ENCODE measurements at regions not wholly inside any gene's neighbourhood (a gene's known extent, or its start where the extent isn't known, plus 50 kb on each side); places are given as distances from the start of the nearest gene placed in this dataset.

DNA sequence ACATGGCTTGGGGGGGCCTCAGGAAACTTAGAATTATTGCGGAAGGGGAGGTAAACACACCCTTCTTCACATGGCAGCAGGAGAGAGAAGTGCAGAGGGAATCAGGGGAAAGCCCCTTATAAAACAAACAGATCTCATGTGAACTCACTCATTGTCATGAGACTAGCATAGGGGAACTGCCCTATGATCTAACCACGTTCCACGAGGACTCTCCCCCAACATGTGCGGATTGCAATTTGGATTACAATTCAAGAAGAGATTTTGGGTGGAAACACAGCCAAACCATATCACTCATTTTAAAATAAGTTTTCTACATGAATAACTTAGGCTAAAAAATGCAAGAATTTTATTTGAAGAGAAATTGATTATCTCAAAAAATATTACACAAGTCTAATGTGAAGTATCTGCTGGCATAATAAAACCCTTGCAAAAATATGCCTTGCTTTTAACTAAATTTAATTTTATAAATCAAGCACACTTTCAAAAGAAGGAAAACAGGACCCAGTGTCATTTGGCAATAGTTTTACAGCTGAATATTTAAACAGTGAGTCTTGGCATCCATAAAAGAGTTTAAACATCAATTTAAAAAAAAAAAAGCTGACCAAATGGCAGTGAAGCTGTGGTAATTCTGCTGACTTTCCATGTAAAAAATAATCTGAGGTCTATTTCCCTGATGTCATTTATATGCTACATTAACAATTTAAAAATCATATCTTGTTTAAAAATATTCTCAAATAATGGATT lies 1057.2 kb downstream of the NAALADL2 start:
- Histone ChIP-seq H3K9ac (ENCODE audit: low read depth in 1 of 2, low read length in 2 of 2) (no peak overlapping the region), H3K4me3 (ENCODE audit: low read length in 2 of 2) (no peak overlapping the region), H3K9me3 (ENCODE audit: control insufficient read depth in 2 of 2, low read length in 2 of 2) (peaks cover 0 to 5% of the 10 kb centered on the region in 2 donors), H3K4me1 (ENCODE audit: control insufficient read depth in 2 of 2, insufficient read depth in 2 of 2, low read length in 2 of 2) (no peaks in the 10 kb centered on the region), H3K36me3 (ENCODE audit: control insufficient read depth in 2 of 2, insufficient read depth in 2 of 2, low read length in 2 of 2) (no peaks in the 10 kb centered on the region), H3K27ac (ENCODE audit: low read depth in 2 of 2, low read length in 2 of 2) (no peak overlapping the region), H3K27me3 (ENCODE audit: control insufficient read depth in 2 of 2, insufficient read depth in 2 of 2, low read length in 2 of 2) (no peaks in the 10 kb centered on the region)

DNA sequence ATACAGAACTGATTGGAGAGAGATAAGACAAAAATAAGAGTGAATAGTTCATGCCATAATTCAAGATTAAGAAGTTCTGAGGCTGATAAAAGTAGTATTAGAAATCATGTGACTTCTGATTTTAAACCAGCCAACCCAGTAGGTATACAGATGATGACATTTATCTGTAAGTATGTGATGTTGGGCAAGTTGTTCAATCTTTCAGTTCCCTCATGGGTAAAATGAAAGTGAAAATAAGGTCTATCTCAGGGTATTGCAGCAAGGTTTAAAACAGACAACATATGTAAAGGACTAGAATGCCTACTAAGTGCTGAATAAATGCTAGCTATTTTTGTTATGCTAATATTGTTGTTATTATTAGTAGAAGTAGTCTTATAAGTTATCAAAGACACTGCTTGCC lies 1055.7 kb downstream of the NAALADL2 start:
- Histone ChIP-seq H3K27me3 (ENCODE audit: control insufficient read depth in 2 of 2, insufficient read depth in 2 of 2, low read length in 2 of 2) (no peaks in the 10 kb centered on the region), H3K9me3 (ENCODE audit: control insufficient read depth in 2 of 2, low read length in 2 of 2) (peaks cover 0 to 2% of the 10 kb centered on the region in 2 donors), H3K4me3 (ENCODE audit: low read length in 2 of 2) (no peak overlapping the region), H3K4me1 (ENCODE audit: control insufficient read depth in 2 of 2, insufficient read depth in 2 of 2, low read length in 2 of 2) (no peaks in the 10 kb centered on the region), H3K36me3 (ENCODE audit: control insufficient read depth in 2 of 2, insufficient read depth in 2 of 2, low read length in 2 of 2) (no peaks in the 10 kb centered on the region), H3K27ac (ENCODE audit: low read depth in 2 of 2, low read length in 2 of 2) (no peak overlapping the region), H3K9ac (ENCODE audit: low read depth in 1 of 2, low read length in 2 of 2) (no peak overlapping the region)

DNA sequence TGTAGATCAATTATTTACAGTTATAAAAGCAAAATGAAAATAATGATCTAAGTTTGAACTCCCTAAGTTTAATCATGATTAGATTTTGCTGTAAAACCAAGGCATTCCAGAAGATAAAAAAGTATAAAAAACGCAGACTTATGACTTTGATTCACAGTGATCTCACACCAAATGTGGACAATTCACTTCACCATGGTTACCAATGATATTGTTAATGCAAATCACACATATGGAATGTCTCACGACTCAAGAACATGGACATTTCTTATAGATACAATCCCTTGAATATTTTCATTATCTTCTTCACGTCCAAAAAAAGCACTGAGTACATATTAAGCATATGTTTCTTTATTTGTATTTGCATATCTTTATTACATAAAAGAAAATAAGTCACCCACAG lies 1054.2 kb downstream of the NAALADL2 start:
- Histone ChIP-seq H3K27ac (ENCODE audit: low read depth in 2 of 2, low read length in 2 of 2) (no peak overlapping the region), H3K4me3 (ENCODE audit: low read length in 2 of 2) (no peak overlapping the region), H3K9ac (ENCODE audit: low read depth in 1 of 2, low read length in 2 of 2) (no peak overlapping the region), H3K36me3 (ENCODE audit: control insufficient read depth in 2 of 2, insufficient read depth in 2 of 2, low read length in 2 of 2) (no peaks in the 10 kb centered on the region), H3K27me3 (ENCODE audit: control insufficient read depth in 2 of 2, insufficient read depth in 2 of 2, low read length in 2 of 2) (no peaks in the 10 kb centered on the region), H3K4me1 (ENCODE audit: control insufficient read depth in 2 of 2, insufficient read depth in 2 of 2, low read length in 2 of 2) (no peaks in the 10 kb centered on the region), H3K9me3 (ENCODE audit: control insufficient read depth in 2 of 2, low read length in 2 of 2) (no peaks in the 10 kb centered on the region)

DNA sequence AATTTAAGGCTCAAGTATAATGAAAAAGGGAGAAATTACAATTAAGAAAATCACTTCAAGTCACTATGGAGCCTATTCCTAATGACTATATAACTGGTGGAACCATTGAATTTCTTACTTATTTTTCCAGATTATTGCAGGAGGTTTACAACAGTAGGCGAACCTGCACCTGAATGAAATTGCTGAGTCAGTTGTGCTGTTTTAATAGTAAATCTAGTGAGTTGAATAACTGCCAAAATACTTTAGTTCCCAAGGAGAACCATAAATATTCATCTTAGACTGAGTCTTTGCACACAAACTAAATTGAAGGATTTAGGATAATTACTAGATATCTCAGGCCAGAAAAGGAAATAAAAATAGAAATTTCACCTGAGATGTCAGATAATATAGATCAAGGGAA lies 1052.8 kb downstream of the NAALADL2 start:
- H3K9me3 ChIP-seq (ENCODE audit: control insufficient read depth in 2 of 2, low read length in 2 of 2): no peaks in the 10 kb centered on the region
- H3K9ac ChIP-seq (ENCODE audit: low read depth in 1 of 2, low read length in 2 of 2): no peak overlapping the region
- H3K4me3 ChIP-seq (ENCODE audit: low read length in 2 of 2): no peak overlapping the region
- no peaks in the 10 kb centered on the region for H3K4me1 ChIP-seq (ENCODE audit: control insufficient read depth in 2 of 2, insufficient read depth in 2 of 2, low read length in 2 of 2)
- no peaks in the 10 kb centered on the region for H3K36me3 ChIP-seq (ENCODE audit: control insufficient read depth in 2 of 2, insufficient read depth in 2 of 2, low read length in 2 of 2)
- no peaks in the 10 kb centered on the region for H3K27me3 ChIP-seq (ENCODE audit: control insufficient read depth in 2 of 2, insufficient read depth in 2 of 2, low read length in 2 of 2)
- no peak overlapping the region for H3K27ac ChIP-seq (ENCODE audit: low read depth in 2 of 2, low read length in 2 of 2)

DNA sequence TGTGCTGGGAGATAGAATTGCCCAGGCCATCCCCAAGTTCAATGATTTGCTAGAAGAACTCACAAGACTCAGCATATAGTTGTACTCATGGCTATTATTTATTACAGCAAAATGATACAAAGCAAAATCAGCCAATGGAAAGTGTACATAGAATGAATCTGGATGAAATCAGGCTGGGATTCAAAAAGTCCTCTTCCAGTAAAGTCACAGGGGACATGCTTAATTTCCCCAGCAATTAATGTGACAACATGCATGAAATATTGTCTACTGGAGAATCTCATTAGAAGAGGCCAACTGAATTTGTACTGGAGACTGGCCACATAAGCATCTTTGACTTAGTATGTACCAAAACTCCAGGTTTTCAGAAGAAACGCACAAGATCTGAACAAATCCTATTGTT lies 1043.1 kb downstream of the NAALADL2 start:
- Histone ChIP-seq H3K36me3 (ENCODE audit: control insufficient read depth in 2 of 2, insufficient read depth in 2 of 2, low read length in 2 of 2) (no peaks in the 10 kb centered on the region), H3K9ac (ENCODE audit: low read depth in 1 of 2, low read length in 2 of 2) (no peak overlapping the region), H3K4me1 (ENCODE audit: control insufficient read depth in 2 of 2, insufficient read depth in 2 of 2, low read length in 2 of 2) (no peaks in the 10 kb centered on the region), H3K27me3 (ENCODE audit: control insufficient read depth in 2 of 2, insufficient read depth in 2 of 2, low read length in 2 of 2) (no peaks in the 10 kb centered on the region), H3K4me3 (ENCODE audit: low read length in 2 of 2) (no peak overlapping the region), H3K9me3 (ENCODE audit: control insufficient read depth in 2 of 2, low read length in 2 of 2) (no peaks in the 10 kb centered on the region), H3K27ac (ENCODE audit: low read depth in 2 of 2, low read length in 2 of 2) (no peak overlapping the region)

DNA sequence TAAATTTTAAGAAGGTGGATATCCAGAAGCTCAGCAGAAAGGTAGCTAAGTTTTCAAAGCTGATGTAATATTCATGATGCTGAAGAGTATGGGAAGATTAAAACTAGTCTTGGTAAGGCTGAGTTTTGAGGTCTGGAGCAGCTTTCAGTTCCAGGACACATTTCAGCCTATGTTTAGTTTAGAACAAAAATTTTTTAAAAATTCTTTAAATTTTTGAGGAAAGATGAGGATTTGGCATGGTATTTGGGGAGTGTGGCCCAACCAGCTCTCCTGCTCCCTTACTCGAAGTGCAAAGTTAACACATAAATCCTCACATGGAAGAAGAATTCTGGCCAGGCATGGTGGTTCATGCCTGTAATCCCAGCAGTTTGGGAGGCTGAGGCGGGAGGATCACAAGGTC lies 1039.1 kb downstream of the NAALADL2 start:
- Histone ChIP-seq H3K36me3 (ENCODE audit: control insufficient read depth in 2 of 2, insufficient read depth in 2 of 2, low read length in 2 of 2) (no peaks in the 10 kb centered on the region), H3K27ac (ENCODE audit: low read depth in 2 of 2, low read length in 2 of 2) (no peak overlapping the region), H3K4me1 (ENCODE audit: control insufficient read depth in 2 of 2, insufficient read depth in 2 of 2, low read length in 2 of 2) (no peaks in the 10 kb centered on the region), H3K4me3 (ENCODE audit: low read length in 2 of 2) (no peak overlapping the region), H3K9ac (ENCODE audit: low read depth in 1 of 2, low read length in 2 of 2) (no peak overlapping the region), H3K27me3 (ENCODE audit: control insufficient read depth in 2 of 2, insufficient read depth in 2 of 2, low read length in 2 of 2) (no peaks in the 10 kb centered on the region), H3K9me3 (ENCODE audit: control insufficient read depth in 2 of 2, low read length in 2 of 2) (no peaks in the 10 kb centered on the region)

DNA sequence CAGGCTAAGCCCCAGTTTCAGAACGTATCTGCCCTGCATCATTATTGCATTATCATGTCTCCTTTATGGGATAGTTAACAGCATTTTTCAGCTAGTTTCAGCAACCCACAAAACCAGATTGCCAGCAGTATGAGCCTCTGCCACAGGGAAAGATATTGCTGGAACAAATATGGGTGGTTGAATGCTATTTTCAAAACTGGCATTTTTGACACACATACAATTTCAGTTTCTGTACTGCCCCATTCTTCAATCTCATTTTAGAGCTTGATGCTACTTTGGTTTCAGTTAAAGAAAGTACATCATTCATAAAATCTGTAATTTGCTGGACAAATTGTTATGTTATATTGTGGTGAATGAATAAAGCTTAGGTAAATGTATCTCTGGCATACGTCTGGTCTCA lies 1037.5 kb downstream of the NAALADL2 start:
- no peak overlapping the region for H3K9ac ChIP-seq (ENCODE audit: low read depth in 1 of 2, low read length in 2 of 2)
- H3K9me3 ChIP-seq (ENCODE audit: control insufficient read depth in 2 of 2, low read length in 2 of 2): no peaks in the 10 kb centered on the region
- no peaks in the 10 kb centered on the region for H3K27me3 ChIP-seq (ENCODE audit: control insufficient read depth in 2 of 2, insufficient read depth in 2 of 2, low read length in 2 of 2)
- H3K27ac ChIP-seq (ENCODE audit: low read depth in 2 of 2, low read length in 2 of 2): no peak overlapping the region
- H3K4me1 ChIP-seq (ENCODE audit: control insufficient read depth in 2 of 2, insufficient read depth in 2 of 2, low read length in 2 of 2): no peaks in the 10 kb centered on the region
- no peaks in the 10 kb centered on the region for H3K36me3 ChIP-seq (ENCODE audit: control insufficient read depth in 2 of 2, insufficient read depth in 2 of 2, low read length in 2 of 2)
- H3K4me3 ChIP-seq (ENCODE audit: low read length in 2 of 2): no peak overlapping the region

DNA sequence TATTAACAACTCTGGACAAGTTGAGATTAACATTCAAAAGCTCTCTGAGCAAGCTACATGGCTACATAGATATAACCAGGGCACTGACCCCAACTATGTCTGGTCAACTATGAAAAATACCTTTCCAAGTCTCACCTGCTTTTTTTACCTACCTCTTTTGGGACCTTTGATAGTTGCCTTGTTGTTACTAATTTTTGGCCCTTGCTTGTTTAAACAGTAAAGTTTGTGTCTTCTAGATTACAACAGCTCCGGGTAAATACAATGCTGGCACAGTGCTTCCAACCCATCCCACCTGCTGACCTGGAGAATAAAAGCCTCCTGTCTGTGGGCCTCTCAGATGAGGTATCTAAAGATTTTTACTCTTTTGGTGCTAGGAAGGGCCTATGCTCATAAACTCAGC lies 1036.6 kb downstream of the NAALADL2 start:
- Histone ChIP-seq H3K4me1 (ENCODE audit: control insufficient read depth in 2 of 2, insufficient read depth in 2 of 2, low read length in 2 of 2) (no peaks in the 10 kb centered on the region), H3K27ac (ENCODE audit: low read depth in 2 of 2, low read length in 2 of 2) (no peak overlapping the region), H3K4me3 (ENCODE audit: low read length in 2 of 2) (no peak overlapping the region), H3K9ac (ENCODE audit: low read depth in 1 of 2, low read length in 2 of 2) (no peak overlapping the region), H3K36me3 (ENCODE audit: control insufficient read depth in 2 of 2, insufficient read depth in 2 of 2, low read length in 2 of 2) (no peaks in the 10 kb centered on the region), H3K9me3 (ENCODE audit: control insufficient read depth in 2 of 2, low read length in 2 of 2) (no peaks in the 10 kb centered on the region), H3K27me3 (ENCODE audit: control insufficient read depth in 2 of 2, insufficient read depth in 2 of 2, low read length in 2 of 2) (no peaks in the 10 kb centered on the region)

DNA sequence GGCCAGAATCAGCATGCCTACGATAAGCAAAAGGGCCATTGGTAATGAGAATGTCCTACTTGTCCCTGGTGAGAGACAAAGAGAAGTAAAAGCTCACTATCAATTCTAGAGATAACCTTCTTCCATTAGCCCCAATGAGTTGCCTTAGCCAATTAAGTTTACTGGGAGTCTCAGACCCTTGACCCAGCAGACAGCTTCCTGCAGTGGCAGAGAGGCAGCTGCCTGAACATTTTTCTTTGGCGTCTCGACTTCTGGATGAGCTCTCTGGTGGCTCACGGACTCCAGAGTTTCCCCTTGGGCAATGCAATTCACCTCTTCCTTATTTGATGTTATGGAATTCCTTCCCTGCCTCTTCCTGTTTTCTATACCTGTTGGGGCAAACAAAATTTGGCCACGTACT lies 1034.4 kb downstream of the NAALADL2 start:
- H3K27ac ChIP-seq (ENCODE audit: low read depth in 2 of 2, low read length in 2 of 2): no peak overlapping the region
- no peak overlapping the region for H3K9ac ChIP-seq (ENCODE audit: low read depth in 1 of 2, low read length in 2 of 2)
- H3K9me3 ChIP-seq (ENCODE audit: control insufficient read depth in 2 of 2, low read length in 2 of 2): no peaks in the 10 kb centered on the region
- H3K4me3 ChIP-seq (ENCODE audit: low read length in 2 of 2): no peak overlapping the region
- H3K36me3 ChIP-seq (ENCODE audit: control insufficient read depth in 2 of 2, insufficient read depth in 2 of 2, low read length in 2 of 2): no peaks in the 10 kb centered on the region
- H3K27me3 ChIP-seq (ENCODE audit: control insufficient read depth in 2 of 2, insufficient read depth in 2 of 2, low read length in 2 of 2): no peaks in the 10 kb centered on the region
- no peaks in the 10 kb centered on the region for H3K4me1 ChIP-seq (ENCODE audit: control insufficient read depth in 2 of 2, insufficient read depth in 2 of 2, low read length in 2 of 2)

DNA sequence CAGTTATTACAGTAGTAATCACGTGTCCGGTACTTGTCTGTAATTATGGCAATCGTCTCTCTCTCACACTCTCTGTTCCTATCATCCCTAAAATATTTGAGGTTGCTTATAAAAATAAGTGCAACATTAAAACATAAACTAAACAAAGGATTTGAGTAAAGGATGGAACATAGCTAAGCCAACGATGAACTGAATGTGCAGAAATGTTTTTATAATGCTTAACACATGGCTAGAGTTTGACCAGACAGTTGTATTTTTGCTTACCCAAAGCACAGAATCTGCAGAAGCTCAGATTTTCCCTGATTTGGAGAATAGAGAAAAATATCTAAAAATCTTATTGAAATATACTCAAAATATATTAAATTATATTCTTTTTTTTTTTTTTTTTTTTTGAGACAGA lies 1030.9 kb downstream of the NAALADL2 start:
- H3K27ac ChIP-seq (ENCODE audit: low read depth in 2 of 2, low read length in 2 of 2): no peak overlapping the region
- H3K27me3 ChIP-seq (ENCODE audit: control insufficient read depth in 2 of 2, insufficient read depth in 2 of 2, low read length in 2 of 2): no peaks in the 10 kb centered on the region
- H3K4me3 ChIP-seq (ENCODE audit: low read length in 2 of 2): no peak overlapping the region
- H3K36me3 ChIP-seq (ENCODE audit: control insufficient read depth in 2 of 2, insufficient read depth in 2 of 2, low read length in 2 of 2): no peaks in the 10 kb centered on the region
- H3K9me3 ChIP-seq (ENCODE audit: control insufficient read depth in 2 of 2, low read length in 2 of 2): no peaks in the 10 kb centered on the region
- no peaks in the 10 kb centered on the region for H3K4me1 ChIP-seq (ENCODE audit: control insufficient read depth in 2 of 2, insufficient read depth in 2 of 2, low read length in 2 of 2)
- H3K9ac ChIP-seq (ENCODE audit: low read depth in 1 of 2, low read length in 2 of 2): no peak overlapping the region

Data from mucosa of rectum (tissue), 2 donors.